ENCODE measurements at regions not wholly inside any gene's neighbourhood (a gene's known extent, or its start where the extent isn't known, plus 50 kb on each side); places are given as distances from the start of the nearest gene placed in this dataset.

DNA sequence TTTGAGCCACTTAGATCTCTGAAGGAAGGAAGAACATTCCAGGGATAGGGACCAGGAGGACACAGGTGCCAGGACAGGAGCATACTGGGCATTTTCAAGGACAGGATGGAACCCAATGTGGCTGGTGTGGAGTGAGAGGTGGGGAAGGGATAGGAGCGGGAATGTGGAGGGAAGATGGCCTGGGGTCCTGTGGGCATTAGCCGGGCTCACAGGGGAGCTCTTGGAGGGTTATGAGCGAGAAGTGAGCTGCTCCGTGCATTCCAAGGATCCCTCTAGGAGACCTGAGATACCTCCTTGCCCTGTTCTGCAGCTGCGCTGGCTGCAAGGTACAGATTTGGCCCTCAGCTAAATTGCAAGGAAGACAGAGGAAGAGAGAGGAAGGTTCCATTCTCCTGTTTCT lies 87.5 kb downstream of the IER5 start:
- ATAC-seq (ENCODE audit: low read depth) (no peak), DNase-seq (no peak)
- intact Hi-C loops (cut with micrococcal nuclease), result no loop called here
- Histone ChIP-seq H3K27me3 (ENCODE audit: control insufficient read depth, insufficient read depth, low read length) (peaks cover 9% of the 10 kb centered on the region; the same call in 1 of the 2 replicates), H3K4me1 (ENCODE audit: control insufficient read depth, insufficient read depth, low read length) (no peaks in the 10 kb centered on the region), H3K4me2 (ENCODE audit: low read depth, low read length) (no peak overlapping the region), H2AFZ (replicated peaks; ENCODE audit: low read length, poor library complexity) (no peak overlapping the region), H2AK9ac (replicated peaks; ENCODE audit: low read depth, low read length, poor library complexity) (no peak overlapping the region), H2BK120ac (ENCODE audit: low read depth, low read length) (no peak overlapping the region), H3K9me1 (ENCODE audit: insufficient read depth, low read length) (no peaks in the 10 kb centered on the region; the same call in 1 of the 2 replicates), H3K23ac (ENCODE audit: low read depth, low read length) (no peak overlapping the region), H3K18ac (ENCODE audit: low read depth, low read length) (no peak overlapping the region), H4K91ac (ENCODE audit: insufficient read depth, low read depth, low read length) (no peak overlapping the region), H4K20me1 (ENCODE audit: insufficient read depth, low read length) (no peaks in the 10 kb centered on the region), H2BK20ac (ENCODE audit: low read depth, low read length) (no peak overlapping the region), H2AK5ac (ENCODE audit: low read depth, low read length) (no peak overlapping the region), H2BK15ac (ENCODE audit: low read depth, low read length) (no peak overlapping the region), H2BK5ac (ENCODE audit: low read depth, low read length, poor library complexity, severe bottlenecking) (no peak overlapping the region), H3K14ac (replicated peaks; ENCODE audit: low read depth, low read length) (no peak overlapping the region), H3K79me1 (ENCODE audit: low read depth in 1 of 2, low read length in 2 of 2) (no peaks in the 10 kb centered on the region), H3K36me3 (ENCODE audit: control insufficient read depth, insufficient read depth, low read length) (no peaks in the 10 kb centered on the region), H3K9ac (ENCODE audit: low read depth, low read length) (no peak overlapping the region), H4K5ac (ENCODE audit: low read depth, low read length) (no peak overlapping the region), H3K27ac (ENCODE audit: insufficient read depth, low read length) (no peak overlapping the region), H3K56ac (ENCODE audit: extremely low read depth, insufficient read depth, low read length) (no peak overlapping the region), H4K8ac (ENCODE audit: low read depth in 2 of 2, low read length in 2 of 2) (no peak overlapping the region), H3K9me3 (ENCODE audit: control insufficient read depth, insufficient read depth, low read length) (peaks cover 7% of the 10 kb centered on the region), H3K4me3 (ENCODE audit: insufficient read depth, low read depth, low read length) (no peak overlapping the region), H3K4ac (ENCODE audit: low read depth, low read length) (no peak overlapping the region)
- CTCF ChIA-PET, result no interaction called here
- BruUV-seq (replicated peaks), result no TSS peak
- POLR2A ChIA-PET (ENCODE audit: unreplicated experiment), result no interaction called here
- dilution Hi-C loops (cut with HindIII; ENCODE audit: low sequenced_read_pairs, unreplicated experiment), result no loop called here
- in situ Hi-C loops (cut with MboI; ENCODE audit: low sequenced_read_pairs), result no loop called here
- WGBS, 2 experiments (ENCODE audit: extremely low coverage in 2 of 2, insufficient read length in 1 of 2), result 100% methylated on average over 1 of the region's 5 CpGs; no CpG with 5 or more reads in 1 of the 2 experiments
- TF ChIP-seq CTCF (conservative IDR thresholded peaks at IDR 0.05; ENCODE audit: low read depth, low read length), result no peak
- TF ChIP-seq POLR2A (IDR thresholded peaks at IDR 0.05; ENCODE audit: low read depth, low read length), result no peak
- no peak for TF ChIP-seq CHD1 (IDR thresholded peaks at IDR 0.05; ENCODE audit: low read depth, low read length)
- TF ChIP-seq BHLHE40 (IDR thresholded peaks at IDR 0.05; ENCODE audit: low read depth, low read length), result no peak
- no peak for TF ChIP-seq MAZ (IDR thresholded peaks at IDR 0.05; ENCODE audit: borderline replicate concordance, low read depth, low read length)

Measured in IMR-90 (cell line).